ENCODE measurements at regions not wholly inside any gene's neighbourhood (a gene's known extent, or its start where the extent isn't known, plus 50 kb on each side); places are given as distances from the start of the nearest gene placed in this dataset.

- DNase-seq: no peak
Measured at GRCh38 chr17:77478899-77479298, 338.1 kb downstream of the SEC14L1 start.

GRCh38 chr17:77479372-77480198 is 338.8 kb downstream of the SEC14L1 start:
- DNase-seq: no peak

- no peak for DNase-seq
Measured at GRCh38 chr17:77480199-77480508, 339.4 kb downstream of the SEC14L1 start.

GRCh38 chr17:77480509-77481215 is 339.9 kb downstream of the SEC14L1 start:
- no peak for DNase-seq

GRCh38 chr17:77481476-77482374 is 341.0 kb downstream of the SEC14L1 start:
- no peak for DNase-seq

- no peak for DNase-seq
Measured at GRCh38 chr17:77482375-77483127, 341.8 kb downstream of the SEC14L1 start.

GRCh38 chr17:77483128-77483598 is 342.4 kb downstream of the SEC14L1 start:
- DNase-seq: no peak

- no peak for DNase-seq
Measured at GRCh38 chr17:77484111-77484510, 343.3 kb downstream of the SEC14L1 start.

GRCh38 chr17:77485089-77485833 is 344.5 kb downstream of the SEC14L1 start:
- DNase-seq: no peak

GRCh38 chr17:77487211-77487629 is 346.5 kb downstream of the SEC14L1 start:
- DNase-seq: no peak

- DNase-seq: no peak
Measured at GRCh38 chr17:77487677-77488530, 347.1 kb downstream of the SEC14L1 start.

- no peak for DNase-seq
Measured at GRCh38 chr17:77488531-77489238, 347.9 kb downstream of the SEC14L1 start.

GRCh38 chr17:77489239-77489892 is 348.6 kb downstream of the SEC14L1 start:
- DNase-seq: no peak

- DNase-seq: no peak
Measured at GRCh38 chr17:77489893-77490255, 349.1 kb downstream of the SEC14L1 start.

- no peak for DNase-seq
Measured at GRCh38 chr17:77490361-77491183, 349.8 kb downstream of the SEC14L1 start.

- DNase-seq: no peak
Measured at GRCh38 chr17:77491921-77492445, 351.2 kb downstream of the SEC14L1 start.

- DNase-seq: no peak
Measured at GRCh38 chr17:77492446-77493237, 351.9 kb downstream of the SEC14L1 start.
